Calu3 (cell line): ENCODE measurements at regions not wholly inside any gene's neighbourhood (a gene's known extent, or its start where the extent isn't known, plus 50 kb on each side); places are given as distances from the start of the nearest gene placed in this dataset.

Experiments
- BruUV-seq: library from RNA; stranded (reverse); fragments of 400-500 nt; replicated peaks from 2 replicates; lab custom pipeline; 2021; lab: Mats Ljungman, UMichigan
- CTCF ChIA-PET: fragments of 300-600 bp; sonication (Branson Sonifier 250); formaldehyde crosslinking; loops from one replicate; lab custom pipeline; 2022; ENCODE audit warnings: antibody characterized with exemption; lab: Charles Lee
- DNase-seq: peaks from one replicate; pipeline ENCODE4 v3.0.0; 2022
- H3K27ac Mint-ChIP-seq: one replicate; pipeline ENCODE4 v1.8.0; 2022; ENCODE audit warnings: mixed read lengths; ENCODE audit not compliant: unreplicated experiment
- H3K27me3 Mint-ChIP-seq: one replicate; pipeline ENCODE4 v1.8.0; 2022; ENCODE audit warnings: mixed read lengths; ENCODE audit not compliant: unreplicated experiment
- H3K36me3 Mint-ChIP-seq: one replicate; pipeline ENCODE4 v1.8.0; 2022; ENCODE audit warnings: mild to moderate bottlenecking, moderate library complexity, mixed read lengths; ENCODE audit not compliant: insufficient read depth, unreplicated experiment
- H3K4me1 Mint-ChIP-seq: one replicate; pipeline ENCODE4 v1.8.0; 2022; ENCODE audit warnings: mild to moderate bottlenecking, low read depth, mixed read lengths; ENCODE audit not compliant: unreplicated experiment
- H3K4me3 Mint-ChIP-seq: one replicate; pipeline ENCODE4 v1.8.0; 2022; ENCODE audit warnings: mild to moderate bottlenecking, low read depth, moderate library complexity, mixed read lengths; ENCODE audit not compliant: unreplicated experiment
- H3K9me3 Mint-ChIP-seq: one replicate; pipeline ENCODE4 v1.8.0; 2022; ENCODE audit warnings: low read depth, mixed read lengths; ENCODE audit not compliant: unreplicated experiment
- CTCF ChIP-seq: fragments of 200-600 bp; IDR thresholded peaks from one replicate; pipeline ENCODE4 v1.8.0; 2022; ENCODE audit warnings: antibody characterized with exemption; ENCODE audit not compliant: unreplicated experiment
- intact Hi-C: fragments of 100-400 bp; cut with micrococcal nuclease; formaldehyde crosslinking; loops from one replicate; pipeline ENCODE4 v1.10.0; 2022; ENCODE audit not compliant: unreplicated experiment

GRCh38 chr2:41149054-41149453, 697.2 kb upstream of the SLC8A1 start:
- CTCF ChIA-PET = no interaction called here
- H3K27me3 Mint-ChIP-seq = no peaks in the 10 kb centered on the region

GRCh38 chr2:41151746-41152145, 699.9 kb upstream of the SLC8A1 start:
- no peak overlapping the region for H3K4me3 Mint-ChIP-seq
- H3K4me1 Mint-ChIP-seq = no peaks in the 10 kb centered on the region
- BruUV-seq = no TSS peak
- DNase-seq = no peak
- H3K9me3 Mint-ChIP-seq = no peaks in the 10 kb centered on the region
- no peaks in the 10 kb centered on the region for H3K36me3 Mint-ChIP-seq
- no peaks in the 10 kb centered on the region for H3K27me3 Mint-ChIP-seq
- CTCF ChIA-PET = no interaction called here
- intact Hi-C loops = no loop called here
- no peak for TF ChIP-seq CTCF
- H3K27ac Mint-ChIP-seq = no peak overlapping the region

More at GRCh38 chr2:41149054-41149453, 697.2 kb upstream of the SLC8A1 start:
- no peak for DNase-seq
- no peaks in the 10 kb centered on the region for H3K9me3 Mint-ChIP-seq
- TF ChIP-seq CTCF = no peak
- H3K4me3 Mint-ChIP-seq = no peak overlapping the region
- H3K36me3 Mint-ChIP-seq = no peaks in the 10 kb centered on the region
- intact Hi-C loops = no loop called here
- no peak overlapping the region for H3K27ac Mint-ChIP-seq
- no peaks in the 10 kb centered on the region for H3K4me1 Mint-ChIP-seq
- no TSS peak for BruUV-seq

- DNase-seq = no peak
- Mint-ChIP-seq H3K27me3 (no peaks in the 10 kb centered on the region), H3K27ac (no peak overlapping the region), H3K4me3 (no peak overlapping the region), H3K36me3 (no peaks in the 10 kb centered on the region), H3K9me3 (peaks cover 3% of the 10 kb centered on the region), H3K4me1 (no peaks in the 10 kb centered on the region)
- CTCF ChIA-PET = no interaction called here
- intact Hi-C loops = no loop called here
- BruUV-seq = no TSS peak
- TF ChIP-seq CTCF = no peak
Observed at GRCh38 chr2:41152318-41152717, 700.4 kb upstream of the SLC8A1 start.

GRCh38 chr2:41160439-41160838, 708.5 kb upstream of the SLC8A1 start:
- no peak for DNase-seq
- peaks cover 3% of the 10 kb centered on the region for H3K9me3 Mint-ChIP-seq
- BruUV-seq = no TSS peak
- no peaks in the 10 kb centered on the region for H3K4me1 Mint-ChIP-seq
- no peak for TF ChIP-seq CTCF
- intact Hi-C loops = no loop called here
- H3K36me3 Mint-ChIP-seq = no peaks in the 10 kb centered on the region
- no peaks in the 10 kb centered on the region for H3K27me3 Mint-ChIP-seq
- no peak overlapping the region for H3K4me3 Mint-ChIP-seq
- H3K27ac Mint-ChIP-seq = no peak overlapping the region
- CTCF ChIA-PET = no interaction called here

GRCh38 chr2:41167014-41167413, 715.1 kb upstream of the SLC8A1 start:
- no peak for TF ChIP-seq CTCF
- CTCF ChIA-PET = no interaction called here
- DNase-seq = no peak
- no peak overlapping the region for H3K4me3 Mint-ChIP-seq
- peaks cover 22% of the 10 kb centered on the region for H3K4me1 Mint-ChIP-seq
- no peaks in the 10 kb centered on the region for H3K27me3 Mint-ChIP-seq
- no peaks in the 10 kb centered on the region for H3K36me3 Mint-ChIP-seq
- no peak overlapping the region for H3K27ac Mint-ChIP-seq
- BruUV-seq = no TSS peak
- intact Hi-C loops = loop anchor here (5.0 kb wide), 1 partner anchor 195 kb away; no protein-coding TSS in a partner anchor
- H3K9me3 Mint-ChIP-seq = no peaks in the 10 kb centered on the region
